GM18909 (cell line): ENCODE measurements at regions not wholly inside any gene's neighbourhood (a gene's known extent, or its start where the extent isn't known, plus 50 kb on each side); places are given as distances from the start of the nearest gene placed in this dataset.
"Not testable (repeated sequence)": the region's sequence is repeated elsewhere in the genome, so short reads cannot be mapped to it uniquely, and the experiment has no call there.

Experiments
- ATAC-seq: cut with Tn5 transposase; IDR thresholded peaks from one replicate; pipeline ENCODE4 v1.9.1; 2021; ENCODE audit warnings: mild to moderate bottlenecking; ENCODE audit not compliant: unreplicated experiment, poor library complexity

- ATAC-seq: no peak
Observed at GRCh38 chr14:71382315-71382714, 475.1 kb downstream of the PCNX1 start.

GRCh38 chr14:71383510-71383909 lies 476.3 kb downstream of the PCNX1 start:
- no peak for ATAC-seq

GRCh38 chr14:71384007-71384845 lies 477.0 kb downstream of the PCNX1 start:
- no peak for ATAC-seq

- no peak for ATAC-seq
Observed at GRCh38 chr14:71387753-71388152, 480.5 kb downstream of the PCNX1 start.

GRCh38 chr14:71388336-71388735 lies 481.1 kb downstream of the PCNX1 start:
- ATAC-seq: no peak

GRCh38 chr14:71388862-71389261 lies 481.6 kb downstream of the PCNX1 start:
- ATAC-seq: no peak

GRCh38 chr14:71394386-71394785 lies 487.1 kb downstream of the PCNX1 start:
- no peak for ATAC-seq

- ATAC-seq: no peak
Observed at GRCh38 chr14:71395151-71395604, 487.9 kb downstream of the PCNX1 start.

GRCh38 chr14:71395636-71396035 lies 488.4 kb downstream of the PCNX1 start:
- no peak for ATAC-seq

- no peak for ATAC-seq
Observed at GRCh38 chr14:71396050-71396677, 488.9 kb downstream of the PCNX1 start.

- no peak for ATAC-seq
Observed at GRCh38 chr14:71397371-71397770, 490.1 kb downstream of the PCNX1 start.

GRCh38 chr14:71398450-71398849 lies 491.2 kb downstream of the PCNX1 start:
- peak; percentile 31 for ATAC-seq

GRCh38 chr14:71399057-71399487 lies 491.8 kb downstream of the PCNX1 start:
- ATAC-seq: peak; percentile 74

- ATAC-seq: no peak
Observed at GRCh38 chr14:71400871-71401321, 493.6 kb downstream of the PCNX1 start.

- ATAC-seq: not testable (repeated sequence)
Observed at GRCh38 chr14:71402415-71402814, 495.2 kb downstream of the PCNX1 start.

GRCh38 chr14:71403656-71404055 lies 496.4 kb downstream of the PCNX1 start:
- peak; percentile 52 for ATAC-seq

GRCh38 chr14:71405676-71406075 lies 498.4 kb downstream of the PCNX1 start:
- no peak for ATAC-seq

- ATAC-seq: no peak
Observed at GRCh38 chr14:71408362-71409030, 501.2 kb downstream of the PCNX1 start.

GRCh38 chr14:71410578-71411284 lies 503.5 kb downstream of the PCNX1 start:
- no peak for ATAC-seq

- no peak for ATAC-seq
Observed at GRCh38 chr14:71411285-71411595, 504.0 kb downstream of the PCNX1 start.

- ATAC-seq: no peak
Observed at GRCh38 chr14:71411738-71412137, 504.5 kb downstream of the PCNX1 start.
